GM21381 (cell line): ENCODE measurements at regions not wholly inside any gene's neighbourhood (a gene's known extent, or its start where the extent isn't known, plus 50 kb on each side); places are given as distances from the start of the nearest gene placed in this dataset.
"Not testable (repeated sequence)": the region's sequence is repeated elsewhere in the genome, so short reads cannot be mapped to it uniquely, and the experiment has no call there.

ENCODE experiments used
- ATAC-seq: cut with Tn5 transposase; IDR thresholded peaks from one replicate; pipeline ENCODE4 v1.9.1; 2021; ENCODE audit warnings: mild to moderate bottlenecking, moderate library complexity; ENCODE audit not compliant: unreplicated experiment

DNA sequence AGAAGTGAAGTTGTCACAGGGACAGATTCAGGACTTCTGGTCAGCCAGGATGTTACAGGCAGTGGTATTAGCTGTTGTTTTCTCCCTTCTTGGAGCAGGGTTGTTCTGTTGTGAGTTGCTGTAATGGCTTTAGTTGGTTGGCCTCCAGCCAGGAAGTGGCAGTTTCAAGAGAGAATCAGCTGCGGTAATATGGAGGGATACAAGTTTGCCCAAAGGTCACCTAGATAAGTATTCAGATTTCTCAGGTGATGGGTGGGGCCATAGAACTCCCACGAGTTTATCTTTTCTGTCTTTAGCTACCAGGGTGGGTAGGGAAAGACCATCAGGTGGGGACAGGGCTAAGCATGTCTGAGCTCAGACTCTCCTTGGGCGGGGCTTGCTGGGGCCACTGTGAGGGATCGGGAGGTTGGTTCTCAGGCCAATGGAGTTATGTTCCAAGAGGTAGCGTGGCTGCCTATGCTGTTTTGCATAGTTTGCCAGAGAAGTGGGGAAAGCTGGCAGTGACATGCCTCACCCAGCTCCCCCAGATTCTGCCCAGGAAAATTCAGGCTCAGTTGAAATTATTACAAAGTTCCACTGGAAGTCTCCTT, 640.4 kb upstream of the CHAC2 start:
- ATAC-seq: no peak

DNA sequence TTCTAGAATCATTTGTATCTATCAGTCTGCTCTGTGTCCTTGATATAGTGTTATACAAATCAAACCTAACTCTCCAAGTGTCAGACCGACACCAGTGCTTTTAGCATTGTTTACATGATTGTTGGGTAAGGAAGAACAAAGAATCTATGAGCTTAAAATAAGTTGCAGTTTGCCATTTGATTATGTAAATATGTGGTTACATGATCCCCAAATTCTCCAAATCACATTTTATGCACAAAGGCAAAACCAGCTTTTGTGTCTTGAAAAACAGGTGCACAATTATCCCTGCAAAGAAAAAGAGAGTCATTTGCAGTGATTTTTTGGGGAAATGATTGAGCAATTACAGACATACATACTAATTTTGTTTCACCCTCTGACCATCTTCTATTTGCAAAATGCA, 652.6 kb upstream of the CHAC2 start:
- ATAC-seq: no peak

DNA sequence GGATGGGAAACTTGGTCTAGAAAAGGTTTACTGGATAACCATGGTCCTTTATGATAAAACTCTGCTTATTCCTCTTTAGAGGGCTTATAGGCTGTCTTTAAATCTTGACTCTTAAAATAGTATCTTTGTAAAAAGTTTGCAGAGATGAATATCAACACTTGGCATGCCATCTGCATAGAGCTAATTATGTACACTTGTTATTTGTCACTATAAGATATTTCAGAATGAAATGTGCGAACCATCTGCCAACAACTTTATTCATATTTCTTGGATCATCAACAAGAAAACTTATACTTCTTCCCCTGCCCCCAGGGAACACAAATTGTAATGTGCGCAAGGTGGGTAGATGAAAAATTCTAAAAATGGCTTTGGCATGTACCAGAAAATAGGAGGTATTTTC, 653.0 kb upstream of the CHAC2 start:
- ATAC-seq: no peak

DNA sequence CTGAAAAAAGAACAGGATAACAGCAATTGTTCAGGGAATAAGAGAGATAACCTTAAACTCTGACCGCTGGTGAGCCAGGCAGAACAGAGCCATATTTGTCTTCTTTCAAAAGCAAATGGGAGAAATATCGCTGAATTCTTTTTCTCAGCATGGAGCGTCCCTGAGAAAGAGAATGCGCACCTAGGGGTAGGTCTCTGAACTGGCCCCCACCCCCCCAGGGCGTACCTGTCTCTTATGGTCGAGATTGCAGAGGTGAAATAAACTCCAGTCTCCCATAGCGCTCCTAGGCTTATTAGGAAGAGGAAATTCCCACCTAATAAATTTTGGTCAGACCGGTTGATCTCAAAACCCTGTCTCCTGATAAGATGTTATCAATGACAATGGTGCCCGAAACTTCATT, 655.2 kb upstream of the CHAC2 start:
- not testable (repeated sequence) for ATAC-seq

DNA sequence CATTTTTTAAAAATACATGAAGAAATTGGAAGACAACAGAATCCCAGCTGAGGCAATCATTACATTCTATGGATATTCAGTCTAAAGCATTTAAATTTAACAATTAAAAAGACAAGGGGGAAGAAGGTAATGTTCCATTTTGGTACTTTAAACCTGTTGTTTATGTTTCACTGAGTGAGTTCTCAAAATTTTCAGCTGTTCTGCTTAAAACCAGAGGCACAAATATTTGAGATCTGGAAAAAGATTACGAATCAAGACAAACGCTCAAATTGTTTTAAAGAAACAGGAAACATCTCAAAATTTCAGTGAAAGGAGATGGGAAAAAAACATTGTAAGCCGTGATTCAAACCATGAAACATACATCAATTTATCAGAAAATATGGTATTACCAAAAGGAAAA, 656.2 kb upstream of the CHAC2 start:
- ATAC-seq: no peak

DNA sequence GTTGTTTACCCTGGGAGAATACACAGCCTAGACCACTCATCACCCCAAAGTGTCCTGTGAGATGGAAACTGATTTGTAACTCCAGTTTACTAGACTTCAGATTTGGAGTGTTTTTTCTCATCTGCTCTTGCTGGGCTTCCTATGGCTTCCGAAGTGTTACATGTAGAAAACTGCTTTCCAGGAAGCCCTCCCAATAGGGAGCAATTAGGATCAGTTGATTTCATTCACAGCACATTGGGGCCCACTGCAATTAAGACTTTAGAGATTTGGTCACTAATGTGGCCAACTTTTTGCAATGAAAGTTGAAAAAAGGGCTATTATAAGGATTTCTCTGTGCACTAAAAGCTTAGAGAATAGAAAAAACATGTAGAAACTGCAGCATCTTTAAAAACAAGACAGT, 656.6 kb upstream of the CHAC2 start:
- ATAC-seq: no peak

DNA sequence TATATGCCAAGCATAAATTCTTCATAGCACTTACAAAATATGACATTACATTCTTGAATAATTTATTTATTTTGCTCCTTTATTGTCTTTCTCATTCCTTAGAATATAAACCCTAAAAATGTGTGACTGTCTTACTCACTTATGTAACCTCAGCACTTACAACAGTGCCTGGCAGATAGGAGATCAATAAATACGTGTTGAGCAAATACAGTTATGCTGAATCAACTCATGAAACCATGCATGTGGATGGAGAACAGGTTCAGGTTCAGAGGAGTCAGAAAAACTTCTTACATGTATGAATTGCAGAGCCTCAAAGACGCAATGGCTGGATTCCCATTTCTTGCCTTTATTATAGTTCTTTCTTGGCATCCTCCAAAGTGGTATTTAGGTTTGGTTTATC, 659.4 kb upstream of the CHAC2 start:
- no peak for ATAC-seq

DNA sequence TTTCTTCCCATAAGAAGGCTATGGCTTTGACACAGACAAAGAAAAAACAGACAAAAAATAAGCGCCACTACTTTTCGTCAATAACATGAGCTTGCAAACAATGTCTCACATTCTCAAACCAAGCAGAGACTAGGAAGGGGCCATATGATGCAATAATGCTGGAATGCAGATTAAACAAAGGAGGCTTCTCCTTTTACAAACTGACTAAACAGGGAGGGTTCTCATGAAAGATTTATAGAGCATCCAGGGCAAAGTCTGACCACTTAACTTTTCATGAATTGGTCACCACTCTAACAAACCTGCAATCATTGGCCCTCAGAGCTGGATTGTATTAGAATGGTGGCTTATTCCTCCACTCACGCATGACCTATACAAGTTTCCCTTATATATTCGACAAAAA, 663.3 kb upstream of the CHAC2 start:
- no peak for ATAC-seq

DNA sequence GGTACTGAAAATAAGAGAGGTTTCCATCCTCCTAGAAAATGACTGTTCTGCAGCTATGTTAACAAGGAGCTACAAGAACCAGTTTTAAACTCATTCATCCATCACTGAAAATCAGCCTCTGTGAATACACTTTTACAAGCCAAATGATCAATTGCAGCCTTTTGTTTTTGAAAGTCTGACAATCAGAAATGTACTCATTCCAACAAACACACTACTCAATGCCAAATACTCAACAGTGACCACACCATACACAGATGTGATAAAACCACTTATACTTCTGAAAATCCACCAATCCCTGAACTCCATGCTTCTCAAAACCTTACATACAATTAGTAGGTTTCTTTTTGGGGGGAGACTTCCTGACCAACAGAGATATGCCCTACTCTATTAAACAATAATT, 663.9 kb upstream of the CHAC2 start:
- ATAC-seq: no peak

DNA sequence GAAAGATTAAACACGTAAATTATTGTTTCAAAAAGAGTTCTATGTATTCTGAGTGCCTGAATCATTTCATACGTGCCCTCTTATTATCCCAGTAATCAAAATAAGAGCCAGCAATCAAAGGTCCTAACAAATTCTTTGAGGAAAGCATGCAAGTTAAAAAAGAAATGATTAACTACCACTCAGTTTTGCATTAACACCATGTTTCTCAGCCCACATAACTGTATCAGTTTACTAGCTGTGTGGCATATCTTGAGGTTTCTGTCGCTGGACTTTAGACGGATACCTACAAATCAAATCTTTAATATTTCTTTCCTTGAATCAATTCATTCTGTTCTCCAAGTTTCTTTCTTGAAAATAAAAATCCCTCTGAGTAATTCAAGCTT, 668.9 kb upstream of the CHAC2 start:
- no peak for ATAC-seq

DNA sequence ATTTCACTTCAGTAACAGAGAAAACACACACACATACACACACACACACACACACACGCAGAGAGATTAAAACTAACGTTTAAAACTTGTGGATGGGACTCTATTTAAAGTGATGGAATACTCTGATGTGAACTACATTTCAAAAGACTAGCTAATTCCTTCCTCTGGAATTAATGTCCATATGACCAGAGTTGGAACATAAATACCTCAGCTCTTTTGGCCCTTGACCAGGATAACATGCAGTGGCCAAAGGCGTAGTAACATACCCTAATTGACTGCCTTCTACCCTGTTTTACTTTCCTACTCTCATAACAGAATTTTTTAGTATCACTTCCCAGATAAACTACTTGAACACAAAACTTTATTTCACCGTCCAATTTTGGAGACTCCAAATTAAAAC, 671.3 kb upstream of the CHAC2 start:
- no peak for ATAC-seq

DNA sequence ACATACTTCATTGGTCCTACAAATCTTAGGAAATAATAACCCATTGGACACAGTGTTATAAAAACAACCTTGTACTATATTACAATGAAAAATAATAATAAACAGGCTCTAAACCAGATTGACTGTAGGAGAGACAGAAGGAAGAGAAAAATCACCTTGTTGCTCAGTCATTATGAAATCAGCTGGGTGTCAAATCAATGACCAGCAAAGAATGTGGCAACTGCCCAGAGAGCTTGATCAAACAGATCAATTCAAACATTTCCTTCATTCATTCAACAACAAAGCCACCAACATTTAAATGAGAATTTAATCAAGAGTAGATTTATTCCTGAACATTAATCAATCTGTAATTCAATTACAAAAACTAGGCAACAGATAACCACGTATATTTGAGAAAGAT, 671.9 kb upstream of the CHAC2 start:
- no peak for ATAC-seq

DNA sequence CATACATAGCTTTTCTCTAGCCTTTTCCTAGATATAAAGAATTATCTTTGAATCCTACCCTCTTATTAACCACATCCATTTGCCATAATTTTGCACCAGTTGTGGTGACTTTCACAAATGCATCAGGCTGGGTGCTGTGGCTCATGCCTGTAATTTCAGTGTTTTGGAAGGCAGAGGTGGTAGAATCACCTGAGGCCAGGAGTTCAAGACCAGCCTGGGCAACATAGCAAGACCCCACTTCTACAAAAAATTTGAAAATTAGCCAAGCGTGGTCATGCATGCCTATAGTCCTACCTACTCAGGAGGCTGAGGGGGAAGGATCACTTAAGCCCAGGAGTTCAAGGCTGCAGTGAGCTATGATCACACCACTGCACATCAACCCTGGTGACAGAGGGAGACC, 672.4 kb upstream of the CHAC2 start:
- no peak for ATAC-seq

DNA sequence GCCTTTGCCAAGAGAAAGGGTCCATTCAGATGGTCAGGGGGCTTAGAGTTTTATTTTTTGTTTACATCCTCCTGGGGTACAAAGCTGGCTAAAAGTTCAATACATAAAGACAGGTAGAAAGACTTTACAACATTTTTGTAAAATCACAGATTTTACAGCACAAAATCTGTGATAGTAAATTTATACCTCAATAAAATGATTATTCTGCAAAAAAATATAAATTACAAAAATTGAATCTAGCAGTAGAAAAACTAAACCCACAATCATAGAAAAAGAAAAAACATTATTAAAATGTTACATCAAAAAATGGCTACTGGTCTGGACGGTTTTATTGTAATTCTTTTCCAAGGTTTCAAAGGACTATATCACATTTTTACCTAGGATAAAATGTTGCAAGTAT, 674.2 kb upstream of the CHAC2 start:
- ATAC-seq: no peak

DNA sequence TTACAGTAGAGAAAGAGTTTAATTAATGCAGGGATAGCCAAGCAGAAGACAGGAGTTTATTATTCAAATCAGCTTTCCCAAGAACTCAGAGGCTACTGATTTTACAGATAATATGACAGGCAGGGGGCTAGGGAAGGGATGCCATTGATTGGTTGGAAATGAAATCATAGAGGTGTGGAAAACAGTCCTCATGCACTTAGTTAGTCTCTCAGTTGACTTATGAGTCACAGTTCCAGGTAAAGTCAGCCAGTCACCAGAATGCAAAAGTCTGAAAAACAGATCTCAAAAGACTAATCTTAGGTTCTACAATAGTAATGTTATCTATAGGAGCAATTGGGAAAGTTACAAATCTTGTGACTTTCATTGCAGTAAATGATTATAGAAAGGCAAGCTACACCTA, 676.4 kb upstream of the CHAC2 start:
- ATAC-seq: no peak

DNA sequence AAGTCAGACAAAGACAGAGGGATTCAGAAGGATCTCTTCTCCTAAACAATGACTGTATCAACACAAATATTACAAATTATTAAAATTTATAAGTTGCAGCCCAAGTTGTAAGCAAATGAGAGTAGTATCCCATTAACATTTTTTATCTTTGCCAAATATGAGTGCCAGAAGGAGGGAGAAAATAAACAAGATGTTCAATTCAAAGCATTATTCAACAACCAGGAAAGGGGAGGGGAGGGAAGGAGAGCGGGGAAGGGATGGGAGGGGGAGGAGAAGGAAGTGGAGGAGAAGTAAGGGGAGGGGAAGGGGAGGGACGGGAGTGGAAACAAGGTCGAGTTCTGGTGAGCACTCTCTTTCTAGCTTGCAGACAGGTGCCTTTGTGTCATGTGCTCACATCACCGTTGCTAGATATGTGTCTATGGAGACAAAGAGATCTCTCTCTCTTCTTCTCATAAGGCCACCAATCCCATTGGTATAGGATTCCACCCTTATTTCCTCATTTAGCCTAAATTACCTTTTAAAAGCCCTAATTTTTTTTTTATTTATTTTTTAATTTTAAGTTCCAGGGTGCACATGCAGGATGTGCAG, 679.6 kb upstream of the CHAC2 start:
- no peak for ATAC-seq

DNA sequence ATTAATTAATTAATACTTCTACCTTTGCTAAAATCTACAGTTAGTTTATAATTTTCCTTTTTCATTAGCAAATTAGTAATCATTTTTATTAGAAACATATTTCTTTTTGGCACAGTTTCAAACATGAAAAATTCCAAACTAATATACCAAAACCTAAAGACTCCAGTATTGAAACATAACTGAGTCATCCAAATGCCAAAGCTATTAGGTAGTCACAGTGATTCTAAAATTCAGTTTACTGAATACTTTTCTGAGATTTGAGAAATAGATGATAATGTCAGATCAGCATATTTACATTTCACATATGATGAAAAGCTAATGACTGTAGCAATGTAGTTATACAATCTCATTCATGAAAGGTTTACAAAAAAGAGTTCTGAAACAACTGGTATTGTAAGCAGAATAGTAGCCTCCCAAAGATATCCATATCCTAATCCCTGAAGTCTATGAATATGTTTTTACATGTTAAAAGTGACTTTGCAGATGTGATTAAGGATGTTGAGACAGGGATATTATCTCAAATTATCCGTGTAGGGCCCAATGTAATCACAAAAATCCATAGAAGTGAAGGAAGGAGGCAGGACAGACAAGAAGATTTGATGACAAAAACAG, 680.2 kb upstream of the CHAC2 start:
- ATAC-seq: no peak

DNA sequence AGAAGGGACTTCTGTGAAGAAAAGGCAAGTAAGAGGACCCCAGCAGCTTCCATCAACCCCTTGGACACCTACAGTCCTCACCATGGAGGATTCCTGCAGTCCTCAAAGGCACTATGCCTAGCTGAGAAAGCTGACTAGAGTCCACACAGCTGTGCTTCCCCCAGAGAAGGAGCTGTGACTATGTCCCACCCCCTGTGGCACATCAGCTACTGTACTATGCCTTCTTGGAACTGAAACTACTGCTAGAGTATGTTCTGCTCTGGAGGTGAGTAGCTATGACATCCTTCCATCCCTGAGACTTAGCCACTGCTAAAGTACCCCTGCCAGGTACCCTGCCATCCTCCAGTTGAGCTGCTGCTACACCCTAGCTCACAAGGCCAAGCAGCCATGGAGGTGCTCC, 690.2 kb upstream of the CHAC2 start:
- no peak for ATAC-seq

DNA sequence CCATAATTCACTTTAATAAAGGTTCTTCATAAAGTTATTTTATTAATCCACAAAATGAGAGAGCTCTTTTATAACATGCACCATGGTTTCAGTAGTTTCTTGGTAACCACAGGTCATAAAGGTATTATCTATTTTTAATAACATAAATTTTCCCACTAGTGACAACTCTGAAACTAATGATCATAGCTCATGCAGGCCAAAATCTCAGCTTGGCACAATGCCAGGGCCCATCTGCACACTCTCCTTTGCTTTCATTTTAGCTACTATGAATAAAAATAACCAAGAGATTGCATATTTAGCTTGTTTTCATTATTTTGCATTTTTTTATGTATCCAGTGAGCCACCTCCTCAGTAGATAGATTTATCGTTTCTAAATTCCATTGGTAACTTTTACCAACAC, 691.8 kb upstream of the CHAC2 start:
- ATAC-seq: no peak

DNA sequence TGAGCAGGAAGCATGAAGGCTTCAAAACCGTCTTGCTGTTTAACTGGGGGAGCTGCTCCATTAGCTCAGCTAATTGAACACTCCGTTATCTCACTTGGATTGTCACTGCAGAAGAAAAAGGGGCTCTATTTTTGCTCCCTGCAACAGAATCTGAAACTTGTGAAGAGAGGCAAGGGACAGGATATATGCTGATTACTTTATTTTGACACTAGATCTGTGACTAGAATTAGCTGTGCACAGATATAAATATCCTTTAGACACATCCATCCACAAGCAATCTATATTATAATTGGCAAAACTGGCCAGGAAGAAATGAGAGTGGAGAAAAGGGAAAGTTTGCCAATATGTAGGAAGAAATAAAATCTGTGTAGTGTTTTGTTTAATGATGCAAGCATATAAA, 700.1 kb upstream of the CHAC2 start:
- ATAC-seq: no peak

DNA sequence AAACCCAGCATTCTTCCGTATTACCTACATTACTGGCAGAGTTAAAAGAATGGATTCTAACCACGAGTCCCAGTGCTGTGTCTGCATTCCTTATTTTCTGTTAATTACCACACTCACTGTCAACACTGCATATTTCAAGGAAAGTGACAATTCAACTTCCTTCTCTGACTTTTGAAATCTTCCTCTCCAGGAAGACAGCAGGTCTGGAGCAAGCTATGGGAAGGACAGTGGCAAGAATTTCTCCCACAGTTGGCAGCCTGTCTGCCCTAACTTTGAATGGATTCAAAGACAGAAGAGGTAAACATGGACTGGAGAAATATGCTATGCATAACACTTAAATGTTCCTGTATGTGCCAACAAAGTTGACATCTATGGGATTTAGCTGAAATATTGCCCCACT, 700.5 kb upstream of the CHAC2 start:
- no peak for ATAC-seq

DNA sequence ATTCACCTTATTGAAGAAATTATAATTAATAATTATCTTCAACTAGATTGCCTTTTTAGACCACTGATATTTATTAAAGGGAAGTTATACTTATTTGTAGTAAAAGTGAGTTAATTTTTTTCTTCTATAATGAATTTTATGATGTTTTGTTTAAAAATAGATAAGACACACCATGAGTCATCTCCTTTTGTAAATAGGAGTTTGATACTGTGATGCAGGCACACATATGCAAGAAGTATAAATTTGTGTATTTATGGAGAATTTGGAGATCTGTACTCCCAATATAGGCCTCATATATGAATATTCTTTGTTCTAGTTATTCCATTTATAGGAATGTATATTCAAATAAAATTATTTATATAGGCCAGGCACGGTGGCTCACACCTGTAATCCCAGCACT, 703.5 kb upstream of the CHAC2 start:
- ATAC-seq: no peak

DNA sequence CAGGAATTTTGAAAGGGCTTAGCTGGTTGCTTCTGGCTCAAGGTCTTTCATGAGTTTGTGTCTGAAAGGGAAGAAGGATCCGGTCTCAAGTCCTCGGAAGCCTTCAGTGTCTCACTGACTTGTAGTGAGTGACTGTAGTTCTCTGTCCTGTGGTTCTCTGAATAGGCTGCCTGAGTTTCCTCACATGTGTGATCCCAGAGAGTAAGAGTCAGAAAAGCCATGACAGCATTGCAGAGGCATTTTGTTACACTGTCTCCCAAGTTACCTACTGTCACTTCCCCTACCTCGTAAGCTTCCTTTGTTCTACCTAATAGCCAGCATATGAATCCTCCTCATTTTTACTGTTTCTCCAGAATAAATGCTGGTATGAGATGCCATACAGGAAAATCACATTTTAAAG, 709.1 kb upstream of the CHAC2 start:
- ATAC-seq: no peak
